DND-41 (cell line): ENCODE measurements at regions not wholly inside any gene's neighbourhood (a gene's known extent, or its start where the extent isn't known, plus 50 kb on each side); places are given as distances from the start of the nearest gene placed in this dataset.

Experiments used
- ATAC-seq: fragments of 200-7000 bp; cut with Tn5 transposase; 3 replicates; pipeline ENCODE4 v1.9.1; 2021; ENCODE audit warnings: low read depth; ENCODE audit not compliant: insufficient read depth
- DNase-seq: peaks from one replicate; pipeline ENCODE4 v3.0.0-alpha.2; 2020
- H2AFZ ChIP-seq: 2 replicates; pipeline ENCODE4 v1.6.0; 2012; ENCODE audit warnings: low read depth, low read length
- H3K27ac ChIP-seq: 2 replicates; pipeline ENCODE4 v1.5.1; 2012; ENCODE audit warnings: low read length, inconsistent platforms
- H3K27me3 ChIP-seq: fragments of 200-600 bp; sonication (generic); 2 replicates; pipeline ENCODE4 v1.6.0; 2012; ENCODE audit warnings: low read length, mild to moderate bottlenecking, inconsistent platforms; ENCODE audit not compliant: insufficient read depth, poor library complexity
- H3K36me3 ChIP-seq: 2 replicates; pipeline ENCODE4 v1.5.1; 2012; ENCODE audit warnings: low read length, inconsistent platforms; ENCODE audit not compliant: insufficient read depth
- H3K4me1 ChIP-seq: 2 replicates; pipeline ENCODE4 v1.5.1; 2012; ENCODE audit warnings: mild to moderate bottlenecking, low read length; ENCODE audit not compliant: insufficient read depth
- H3K4me2 ChIP-seq: 2 replicates; pipeline ENCODE4 v1.6.0; 2012; ENCODE audit warnings: mild to moderate bottlenecking, moderate library complexity, low read length, inconsistent platforms; ENCODE audit not compliant: insufficient read depth
- H3K4me3 ChIP-seq, 2 experiments: fragments of 200-600 bp in 1 of 2; shearing (Covaris generic) in 1 of 2; 2 replicates each; pipeline ENCODE4 v1.5.1; 2012 to 2016; ENCODE audit warnings: inconsistent platforms in 2 of 2, low read length in 2 of 2, mild to moderate bottlenecking in 2 of 2, low read depth in 1 of 2, moderate library complexity in 1 of 2
- H3K79me2 ChIP-seq: 2 replicates; pipeline ENCODE4 v1.6.0; 2012; ENCODE audit warnings: low read length, inconsistent platforms; ENCODE audit not compliant: insufficient read depth
- H3K9ac ChIP-seq: 2 replicates; pipeline ENCODE4 v1.6.0; 2012; ENCODE audit warnings: low read depth, mild to moderate bottlenecking, inconsistent platforms, low read length, moderate library complexity
- H3K9me3 ChIP-seq: 2 replicates; pipeline ENCODE4 v1.5.1; 2012; ENCODE audit warnings: low read length, moderate library complexity, mild to moderate bottlenecking, inconsistent platforms; ENCODE audit not compliant: insufficient read depth, severe bottlenecking
- H4K20me1 ChIP-seq: 2 replicates; pipeline ENCODE4 v1.6.0; 2012; ENCODE audit warnings: low read length; ENCODE audit not compliant: insufficient read depth
- EZH2 ChIP-seq: IDR thresholded peaks from 3 replicates; pipeline ENCODE4 v1.6.1; 2012; ENCODE audit warnings: borderline replicate concordance, low read depth, mild to moderate bottlenecking, moderate library complexity, low read length, inconsistent platforms; ENCODE audit not compliant: severe bottlenecking
- TF ChIP-seq, protein P1 (sequence below): IDR thresholded peaks from 2 replicates; pipeline ENCODE4 v1.5.1; 2012; ENCODE audit warnings: borderline replicate concordance, low read length, moderate library complexity, mild to moderate bottlenecking; ENCODE audit not compliant: poor library complexity, severe bottlenecking; ENCODE audit errors: extremely low read depth

DNA sequence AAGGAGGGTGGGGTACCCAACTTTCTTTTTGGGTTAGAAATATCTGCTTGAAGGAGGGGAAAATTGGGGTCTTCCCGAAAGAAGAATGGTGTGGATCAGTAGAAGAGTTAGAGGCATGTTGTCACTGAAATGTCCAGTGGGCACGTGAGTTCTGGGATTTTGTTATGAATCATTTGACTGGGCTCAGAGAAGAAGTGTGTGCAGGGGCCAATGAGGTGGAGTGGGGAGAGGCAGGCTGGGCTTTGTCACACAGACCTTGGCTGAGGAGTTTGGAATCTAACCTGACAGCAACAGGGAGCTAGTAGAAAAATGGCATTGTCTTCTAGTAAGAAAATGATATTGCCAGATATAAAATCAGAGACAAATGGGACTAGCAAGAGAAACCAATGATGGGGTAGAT is 436.8 kb downstream of the MFSD1 start:
- Histone ChIP-seq H3K9ac (no peak overlapping the region), H3K36me3 (no peaks in the 10 kb centered on the region), H3K9me3 (no peaks in the 10 kb centered on the region), H4K20me1 (no peaks in the 10 kb centered on the region), H3K4me2 (no peak overlapping the region), H3K79me2 (no peaks in the 10 kb centered on the region), H3K27ac (no peak overlapping the region), H3K27me3 (no peaks in the 10 kb centered on the region), H3K4me1 (no peaks in the 10 kb centered on the region), H2AFZ (no peak overlapping the region), H3K4me3 (no peak overlapping the region)
- no peak for TF ChIP-seq EZH2
- TF ChIP-seq, protein P1, sequence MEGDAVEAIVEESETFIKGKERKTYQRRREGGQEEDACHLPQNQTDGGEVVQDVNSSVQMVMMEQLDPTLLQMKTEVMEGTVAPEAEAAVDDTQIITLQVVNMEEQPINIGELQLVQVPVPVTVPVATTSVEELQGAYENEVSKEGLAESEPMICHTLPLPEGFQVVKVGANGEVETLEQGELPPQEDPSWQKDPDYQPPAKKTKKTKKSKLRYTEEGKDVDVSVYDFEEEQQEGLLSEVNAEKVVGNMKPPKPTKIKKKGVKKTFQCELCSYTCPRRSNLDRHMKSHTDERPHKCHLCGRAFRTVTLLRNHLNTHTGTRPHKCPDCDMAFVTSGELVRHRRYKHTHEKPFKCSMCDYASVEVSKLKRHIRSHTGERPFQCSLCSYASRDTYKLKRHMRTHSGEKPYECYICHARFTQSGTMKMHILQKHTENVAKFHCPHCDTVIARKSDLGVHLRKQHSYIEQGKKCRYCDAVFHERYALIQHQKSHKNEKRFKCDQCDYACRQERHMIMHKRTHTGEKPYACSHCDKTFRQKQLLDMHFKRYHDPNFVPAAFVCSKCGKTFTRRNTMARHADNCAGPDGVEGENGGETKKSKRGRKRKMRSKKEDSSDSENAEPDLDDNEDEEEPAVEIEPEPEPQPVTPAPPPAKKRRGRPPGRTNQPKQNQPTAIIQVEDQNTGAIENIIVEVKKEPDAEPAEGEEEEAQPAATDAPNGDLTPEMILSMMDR = no peak
- no peak for DNase-seq
- no peak for ATAC-seq

DNA sequence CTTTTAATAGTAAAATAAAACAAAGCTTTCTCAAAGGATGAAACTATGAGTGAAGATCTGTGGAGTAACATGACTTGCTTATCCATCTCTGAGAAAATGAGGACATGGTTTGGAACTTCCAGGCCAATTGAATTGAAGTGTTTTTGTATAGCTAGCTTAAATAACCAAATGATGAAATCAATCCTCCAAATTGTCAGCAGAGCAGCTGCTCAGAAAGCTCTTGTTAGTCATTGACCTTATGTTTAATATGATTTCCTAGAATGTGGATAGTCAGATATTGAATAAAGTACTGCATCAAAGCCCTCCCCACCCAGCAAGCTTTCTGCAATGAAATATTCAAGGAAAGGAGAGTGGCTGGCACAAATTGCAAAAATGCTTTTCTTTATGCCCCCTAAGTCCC is 437.2 kb downstream of the MFSD1 start:
- no peak overlapping the region for H3K4me3 ChIP-seq
- no peaks in the 10 kb centered on the region for H3K27me3 ChIP-seq
- ATAC-seq (no peak), DNase-seq (no peak)
- H3K36me3 ChIP-seq = no peaks in the 10 kb centered on the region
- no peaks in the 10 kb centered on the region for H3K4me1 ChIP-seq
- H3K27ac ChIP-seq = no peak overlapping the region
- TF ChIP-seq EZH2 = no peak
- TF ChIP-seq, protein P1 = no peak
- no peak overlapping the region for H2AFZ ChIP-seq
- no peaks in the 10 kb centered on the region for H3K9me3 ChIP-seq
- H3K9ac ChIP-seq = no peak overlapping the region
- no peak overlapping the region for H3K4me2 ChIP-seq
- H3K79me2 ChIP-seq = no peaks in the 10 kb centered on the region
- H4K20me1 ChIP-seq = no peaks in the 10 kb centered on the region

DNA sequence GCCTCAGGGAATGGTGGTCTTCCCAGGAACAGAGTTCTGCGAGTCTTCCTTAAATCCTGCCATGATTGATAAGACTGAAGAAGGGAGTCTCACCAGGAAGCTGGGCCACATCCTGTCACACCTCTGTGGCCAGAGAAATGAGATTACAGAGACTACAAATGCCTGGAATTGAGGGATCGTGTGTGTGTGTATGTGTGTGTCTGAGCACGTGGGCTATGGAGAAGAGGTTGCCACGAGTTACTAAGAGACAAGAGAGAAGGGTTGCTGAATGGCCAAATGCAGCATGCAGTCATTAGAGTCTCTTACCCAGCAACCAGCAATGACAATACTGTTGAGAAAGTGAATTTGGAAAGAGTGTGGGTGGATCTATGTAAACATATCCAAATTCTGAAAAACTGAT is 443.1 kb downstream of the MFSD1 start:
- no peak for DNase-seq
- TF ChIP-seq, protein P1 = no peak
- no peak for TF ChIP-seq EZH2
- H3K27me3 ChIP-seq = no peaks in the 10 kb centered on the region

DNA sequence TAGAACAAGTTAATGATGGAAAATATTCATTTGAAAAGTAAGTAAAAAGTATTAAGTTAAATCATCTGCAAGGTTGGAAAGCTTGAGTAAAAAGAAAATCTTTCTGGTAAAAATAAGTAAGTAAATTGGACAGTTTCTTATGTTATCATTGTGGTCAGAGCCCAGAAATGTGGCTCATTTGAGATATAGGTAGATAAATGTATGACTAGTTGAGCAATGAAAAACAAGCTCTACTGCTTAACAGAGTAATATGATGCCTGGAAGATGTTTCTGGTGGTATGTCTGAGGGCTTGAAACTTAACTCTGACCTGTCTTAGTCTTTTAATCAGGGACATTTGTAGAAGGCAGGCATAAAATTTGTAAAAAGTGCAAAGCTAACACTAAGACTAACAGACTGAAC is 444.0 kb downstream of the MFSD1 start:
- no peaks in the 10 kb centered on the region for H3K4me1 ChIP-seq
- no peak overlapping the region for H3K27ac ChIP-seq
- no peaks in the 10 kb centered on the region for H3K27me3 ChIP-seq
- no peak for ATAC-seq
- H4K20me1 ChIP-seq = no peaks in the 10 kb centered on the region
- no peaks in the 10 kb centered on the region for H3K79me2 ChIP-seq
- no peaks in the 10 kb centered on the region for H3K36me3 ChIP-seq
- no peak overlapping the region for H2AFZ ChIP-seq
- no peak overlapping the region for H3K9ac ChIP-seq
- DNase-seq = no peak
- no peak for TF ChIP-seq EZH2
- TF ChIP-seq, protein P1 = no peak
- H3K4me3 ChIP-seq = no peak overlapping the region
- H3K4me2 ChIP-seq = no peak overlapping the region
- H3K9me3 ChIP-seq = no peaks in the 10 kb centered on the region

More for the DNA sequence above, 443.1 kb downstream of the MFSD1 start:
- no peaks in the 10 kb centered on the region for H3K9me3 ChIP-seq
- H2AFZ ChIP-seq = no peak overlapping the region
- H3K79me2 ChIP-seq = no peaks in the 10 kb centered on the region
- ATAC-seq = no peak
- H4K20me1 ChIP-seq = no peaks in the 10 kb centered on the region
- no peaks in the 10 kb centered on the region for H3K4me1 ChIP-seq
- no peaks in the 10 kb centered on the region for H3K36me3 ChIP-seq
- H3K4me2 ChIP-seq = no peak overlapping the region
- H3K27ac ChIP-seq = no peak overlapping the region
- no peak overlapping the region for H3K9ac ChIP-seq
- no peak overlapping the region for H3K4me3 ChIP-seq
